ENCODE measurements at regions not wholly inside any gene's neighbourhood (a gene's known extent, or its start where the extent isn't known, plus 50 kb on each side); places are given as distances from the start of the nearest gene placed in this dataset.
"Not testable (repeated sequence)": the region's sequence is repeated elsewhere in the genome, so short reads cannot be mapped to it uniquely, and the experiment has no call there.

GRCh38 chr6:4635666-4636065 is 140.5 kb upstream of the CDYL start:
- Histone ChIP-seq H3K36me3 (ENCODE audit: insufficient read depth, low read length) (no peaks in the 10 kb centered on the region), H3K4me1 (ENCODE audit: insufficient read depth, low read length) (peaks cover 6% of the 10 kb centered on the region), H3K9me3 (ENCODE audit: control insufficient read depth, insufficient read depth, low read length) (0 out of 2 replicates have a peak, but pooled peaks cover 3% of the 10 kb centered on the region), H3K9ac (ENCODE audit: low read depth, low read length) (no peak overlapping the region)

- H3K9me3 ChIP-seq (ENCODE audit: control insufficient read depth, insufficient read depth, low read length): peaks cover 12% of the 10 kb centered on the region; the same call in 1 of the 2 replicates
- no peak overlapping the region for H3K9ac ChIP-seq (ENCODE audit: low read depth, low read length)
- H3K4me1 ChIP-seq (ENCODE audit: insufficient read depth, low read length): no peaks in the 10 kb centered on the region
- H3K36me3 ChIP-seq (ENCODE audit: insufficient read depth, low read length): no peaks in the 10 kb centered on the region
Observed at GRCh38 chr6:4632421-4632820, 143.8 kb upstream of the CDYL start.

GRCh38 chr6:4629789-4630188 is 146.4 kb upstream of the CDYL start:
- not testable (repeated sequence) for H3K36me3 ChIP-seq (ENCODE audit: insufficient read depth, low read length); H3K4me1 ChIP-seq (ENCODE audit: insufficient read depth, low read length); H3K9ac ChIP-seq (ENCODE audit: low read depth, low read length)
- peaks cover 12% of the 10 kb centered on the region; the same call in 1 of the 2 replicates for H3K9me3 ChIP-seq (ENCODE audit: control insufficient read depth, insufficient read depth, low read length)

- H3K36me3 ChIP-seq (ENCODE audit: insufficient read depth, low read length): no peaks in the 10 kb centered on the region
- H3K9me3 ChIP-seq (ENCODE audit: control insufficient read depth, insufficient read depth, low read length): peaks cover 7% of the 10 kb centered on the region; the same call in 1 of the 2 replicates
- H3K4me1 ChIP-seq (ENCODE audit: insufficient read depth, low read length): no peaks in the 10 kb centered on the region
- H3K9ac ChIP-seq (ENCODE audit: low read depth, low read length): no peak overlapping the region
Observed at GRCh38 chr6:4625557-4625956, 150.6 kb upstream of the CDYL start.

- Histone ChIP-seq H3K9me3 (ENCODE audit: control insufficient read depth, insufficient read depth, low read length) (peaks cover 6% of the 10 kb centered on the region; the same call in 1 of the 2 replicates), H3K36me3 (ENCODE audit: insufficient read depth, low read length) (no peaks in the 10 kb centered on the region), H3K4me1 (ENCODE audit: insufficient read depth, low read length) (no peaks in the 10 kb centered on the region), H3K9ac (ENCODE audit: low read depth, low read length) (no peak overlapping the region)
Observed at GRCh38 chr6:4624726-4625125, 151.5 kb upstream of the CDYL start.

- Histone ChIP-seq H3K36me3 (ENCODE audit: insufficient read depth, low read length) (no peaks in the 10 kb centered on the region), H3K4me1 (ENCODE audit: insufficient read depth, low read length) (no peaks in the 10 kb centered on the region), H3K9me3 (ENCODE audit: control insufficient read depth, insufficient read depth, low read length) (no peaks in the 10 kb centered on the region), H3K9ac (ENCODE audit: low read depth, low read length) (no peak overlapping the region)
Observed at GRCh38 chr6:4620284-4621151, 155.7 kb upstream of the CDYL start.

- no peaks in the 10 kb centered on the region for H3K36me3 ChIP-seq (ENCODE audit: insufficient read depth, low read length)
Observed at GRCh38 chr6:4616311-4616710, 159.9 kb upstream of the CDYL start.

GRCh38 chr6:4615891-4616290 is 160.3 kb upstream of the CDYL start:
- Histone ChIP-seq H3K9me3 (ENCODE audit: control insufficient read depth, insufficient read depth, low read length) (no peaks in the 10 kb centered on the region), H3K9ac (ENCODE audit: low read depth, low read length) (no peak overlapping the region), H3K4me1 (ENCODE audit: insufficient read depth, low read length) (no peaks in the 10 kb centered on the region), H3K36me3 (ENCODE audit: insufficient read depth, low read length) (no peaks in the 10 kb centered on the region)

More at GRCh38 chr6:4616311-4616710, 159.9 kb upstream of the CDYL start:
- Histone ChIP-seq H3K4me1 (ENCODE audit: insufficient read depth, low read length) (no peaks in the 10 kb centered on the region), H3K9me3 (ENCODE audit: control insufficient read depth, insufficient read depth, low read length) (no peaks in the 10 kb centered on the region), H3K9ac (ENCODE audit: low read depth, low read length) (no peak overlapping the region)

- no peaks in the 10 kb centered on the region for H3K36me3 ChIP-seq (ENCODE audit: insufficient read depth, low read length)
- H3K4me1 ChIP-seq (ENCODE audit: insufficient read depth, low read length): no peaks in the 10 kb centered on the region
- H3K9me3 ChIP-seq (ENCODE audit: control insufficient read depth, insufficient read depth, low read length): no peaks in the 10 kb centered on the region
- H3K9ac ChIP-seq (ENCODE audit: low read depth, low read length): no peak overlapping the region
Observed at GRCh38 chr6:4615231-4615630, 161.0 kb upstream of the CDYL start.

GRCh38 chr6:4614637-4615036 is 161.6 kb upstream of the CDYL start:
- Histone ChIP-seq H3K36me3 (ENCODE audit: insufficient read depth, low read length) (no peaks in the 10 kb centered on the region), H3K9ac (ENCODE audit: low read depth, low read length) (no peak overlapping the region), H3K9me3 (ENCODE audit: control insufficient read depth, insufficient read depth, low read length) (no peaks in the 10 kb centered on the region), H3K4me1 (ENCODE audit: insufficient read depth, low read length) (no peaks in the 10 kb centered on the region)

- no peaks in the 10 kb centered on the region for H3K9me3 ChIP-seq (ENCODE audit: control insufficient read depth, insufficient read depth, low read length)
- no peaks in the 10 kb centered on the region for H3K4me1 ChIP-seq (ENCODE audit: insufficient read depth, low read length)
- no peak overlapping the region for H3K9ac ChIP-seq (ENCODE audit: low read depth, low read length)
- no peaks in the 10 kb centered on the region for H3K36me3 ChIP-seq (ENCODE audit: insufficient read depth, low read length)
Observed at GRCh38 chr6:4613795-4614194, 162.4 kb upstream of the CDYL start.

- H3K9me3 ChIP-seq (ENCODE audit: control insufficient read depth, insufficient read depth, low read length): no peaks in the 10 kb centered on the region
- no peaks in the 10 kb centered on the region for H3K36me3 ChIP-seq (ENCODE audit: insufficient read depth, low read length)
- H3K9ac ChIP-seq (ENCODE audit: low read depth, low read length): no peak overlapping the region
- H3K4me1 ChIP-seq (ENCODE audit: insufficient read depth, low read length): no peaks in the 10 kb centered on the region
Observed at GRCh38 chr6:4613381-4613780, 162.8 kb upstream of the CDYL start.

- H3K36me3 ChIP-seq (ENCODE audit: insufficient read depth, low read length): no peaks in the 10 kb centered on the region
- H3K9ac ChIP-seq (ENCODE audit: low read depth, low read length): no peak overlapping the region
- no peaks in the 10 kb centered on the region for H3K4me1 ChIP-seq (ENCODE audit: insufficient read depth, low read length)
- no peaks in the 10 kb centered on the region for H3K9me3 ChIP-seq (ENCODE audit: control insufficient read depth, insufficient read depth, low read length)
Observed at GRCh38 chr6:4612636-4613171, 163.5 kb upstream of the CDYL start.

GRCh38 chr6:4611429-4612129 is 164.6 kb upstream of the CDYL start:
- no peak overlapping the region for H3K9ac ChIP-seq (ENCODE audit: low read depth, low read length)
- no peaks in the 10 kb centered on the region for H3K36me3 ChIP-seq (ENCODE audit: insufficient read depth, low read length)
- H3K4me1 ChIP-seq (ENCODE audit: insufficient read depth, low read length): no peaks in the 10 kb centered on the region
- no peaks in the 10 kb centered on the region for H3K9me3 ChIP-seq (ENCODE audit: control insufficient read depth, insufficient read depth, low read length)

- Histone ChIP-seq H3K9me3 (ENCODE audit: control insufficient read depth, insufficient read depth, low read length) (no peaks in the 10 kb centered on the region), H3K36me3 (ENCODE audit: insufficient read depth, low read length) (no peaks in the 10 kb centered on the region), H3K4me1 (ENCODE audit: insufficient read depth, low read length) (no peaks in the 10 kb centered on the region), H3K9ac (ENCODE audit: low read depth, low read length) (no peak overlapping the region)
Observed at GRCh38 chr6:4610256-4610655, 165.9 kb upstream of the CDYL start.

Data from ES-I3 (cell line).